Fibroblast of peridontal ligament (primary cell): ENCODE measurements at regions not wholly inside any gene's neighbourhood (a gene's known extent, or its start where the extent isn't known, plus 50 kb on each side); places are given as distances from the start of the nearest gene placed in this dataset.
A peak's percentile ranks its signal among the peaks of the same experiment; 100 is the strongest.

Experiments
- DNase-seq: peaks from one replicate; pipeline ENCODE4 v3.0.0-alpha.2; 2010; ENCODE audit errors: extremely low read depth

DNA sequence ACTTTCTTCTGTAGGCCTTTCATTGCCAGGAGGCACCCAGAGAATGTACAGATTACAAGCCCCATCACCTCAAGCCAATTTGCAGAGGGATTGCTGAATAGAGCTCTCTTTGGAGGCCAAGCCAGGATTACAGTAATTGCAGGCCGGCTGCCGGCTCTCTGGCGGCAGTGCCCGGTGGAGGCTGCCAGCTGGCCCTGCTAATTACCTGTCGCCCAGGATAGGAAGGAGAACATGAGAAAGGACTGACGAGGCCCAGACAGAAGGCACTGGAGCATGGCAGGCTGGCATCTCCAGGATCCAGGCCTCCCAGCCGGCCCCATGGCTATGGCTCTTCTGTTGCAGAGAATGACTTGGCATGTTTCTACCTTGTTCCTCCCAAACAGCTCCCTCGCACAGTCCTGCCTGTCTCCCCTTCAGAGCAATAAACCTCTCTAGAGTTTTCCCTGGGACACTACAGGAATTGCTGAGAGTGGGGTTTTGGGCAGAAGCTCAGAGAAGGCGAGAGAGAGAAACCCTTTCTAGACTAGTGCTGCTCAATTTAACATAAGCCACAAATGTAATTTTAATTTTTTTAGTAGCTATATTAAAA, 273.6 kb upstream of the PROK2 start:
- no peak for DNase-seq

DNA sequence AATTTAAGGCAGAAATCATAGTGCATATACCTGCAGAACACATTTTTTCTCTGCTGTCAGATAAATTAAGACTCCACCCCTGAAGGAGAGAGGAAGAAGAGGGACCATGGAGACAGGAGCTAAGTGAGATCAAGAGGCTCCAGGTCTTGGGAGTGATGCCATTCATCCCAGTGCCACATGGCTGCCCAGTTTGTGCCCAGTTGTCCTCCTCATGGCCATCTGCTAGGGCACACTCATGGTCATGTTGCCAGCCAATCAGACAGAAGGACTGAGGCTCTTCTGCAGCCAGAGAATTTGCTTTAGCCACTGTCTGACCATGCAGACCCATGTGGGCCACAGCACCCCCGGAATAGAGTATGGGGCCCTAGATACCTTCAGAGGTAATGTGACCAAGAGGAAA, 270.5 kb upstream of the PROK2 start:
- no peak for DNase-seq

GRCh38 chr3:72054976-72055375, 270.0 kb upstream of the PROK2 start:
- DNase-seq = no peak

- no peak for DNase-seq
These were observed 268.0 kb upstream of the PROK2 start for GRCh38 chr3:72052841-72053409.

- no peak for DNase-seq
These were observed 265.8 kb upstream of the PROK2 start for GRCh38 chr3:72050771-72051170.

- no peak for DNase-seq
These were observed 265.2 kb upstream of the PROK2 start for GRCh38 chr3:72050048-72050632.

- no peak for DNase-seq
These were observed 264.4 kb upstream of the PROK2 start for GRCh38 chr3:72049300-72049699.

DNA sequence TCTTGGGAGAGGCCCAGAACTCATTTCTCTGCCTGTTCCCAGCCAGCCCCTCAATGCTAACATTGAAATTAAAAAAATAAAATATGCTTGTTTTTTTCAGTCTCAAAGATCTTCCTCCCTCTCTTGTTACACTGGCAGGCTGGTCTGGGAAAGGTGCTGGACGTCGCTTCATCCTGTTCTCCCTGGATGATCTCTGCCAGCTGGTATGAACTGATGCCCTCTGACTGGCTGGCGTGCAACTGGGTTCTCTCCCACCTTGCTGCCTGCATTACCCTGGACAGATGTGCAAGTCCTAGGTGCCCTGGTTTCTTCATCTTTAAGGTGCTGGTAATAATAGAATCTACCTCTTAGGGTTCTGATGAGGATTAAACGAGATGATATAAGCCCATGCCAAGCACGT, 263.9 kb upstream of the PROK2 start:
- DNase-seq = no peak

DNA sequence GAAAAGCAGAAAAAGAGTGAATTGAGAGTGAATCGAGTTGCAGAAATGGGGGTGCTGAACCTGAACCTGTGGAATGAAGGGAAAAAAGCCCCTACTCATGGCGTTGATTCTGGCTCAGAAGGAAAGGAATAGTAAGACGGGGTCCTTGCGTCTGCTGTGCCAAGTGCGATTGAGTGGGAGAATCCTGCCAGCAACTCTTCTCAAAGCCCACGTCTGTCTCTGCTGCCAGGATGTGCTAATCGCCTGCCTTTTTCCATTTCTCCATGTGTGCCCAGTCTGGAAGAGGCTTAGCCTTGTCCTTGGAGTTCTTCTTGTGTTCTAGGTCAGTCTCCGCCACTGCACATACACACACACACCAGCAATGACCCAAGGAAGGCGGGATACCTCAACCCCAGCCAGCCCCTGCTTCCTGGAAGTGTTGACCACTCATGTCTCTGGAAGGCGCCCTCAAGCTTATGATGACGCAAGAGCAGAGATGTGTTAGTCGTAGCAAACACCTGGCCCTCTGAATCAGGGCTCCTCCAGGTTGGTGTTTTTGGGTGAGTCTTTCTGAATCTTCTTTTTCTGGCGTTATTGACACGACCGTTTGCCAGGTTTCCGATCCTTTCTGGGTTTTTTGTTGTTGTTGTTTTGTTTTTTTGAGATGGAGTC, 262.4 kb upstream of the PROK2 start:
- DNase-seq = no peak

GRCh38 chr3:72044231-72044855, 259.4 kb upstream of the PROK2 start:
- DNase-seq = peak; percentile 47

- no peak for DNase-seq
These were observed 258.5 kb upstream of the PROK2 start for GRCh38 chr3:72043204-72044133.

DNA sequence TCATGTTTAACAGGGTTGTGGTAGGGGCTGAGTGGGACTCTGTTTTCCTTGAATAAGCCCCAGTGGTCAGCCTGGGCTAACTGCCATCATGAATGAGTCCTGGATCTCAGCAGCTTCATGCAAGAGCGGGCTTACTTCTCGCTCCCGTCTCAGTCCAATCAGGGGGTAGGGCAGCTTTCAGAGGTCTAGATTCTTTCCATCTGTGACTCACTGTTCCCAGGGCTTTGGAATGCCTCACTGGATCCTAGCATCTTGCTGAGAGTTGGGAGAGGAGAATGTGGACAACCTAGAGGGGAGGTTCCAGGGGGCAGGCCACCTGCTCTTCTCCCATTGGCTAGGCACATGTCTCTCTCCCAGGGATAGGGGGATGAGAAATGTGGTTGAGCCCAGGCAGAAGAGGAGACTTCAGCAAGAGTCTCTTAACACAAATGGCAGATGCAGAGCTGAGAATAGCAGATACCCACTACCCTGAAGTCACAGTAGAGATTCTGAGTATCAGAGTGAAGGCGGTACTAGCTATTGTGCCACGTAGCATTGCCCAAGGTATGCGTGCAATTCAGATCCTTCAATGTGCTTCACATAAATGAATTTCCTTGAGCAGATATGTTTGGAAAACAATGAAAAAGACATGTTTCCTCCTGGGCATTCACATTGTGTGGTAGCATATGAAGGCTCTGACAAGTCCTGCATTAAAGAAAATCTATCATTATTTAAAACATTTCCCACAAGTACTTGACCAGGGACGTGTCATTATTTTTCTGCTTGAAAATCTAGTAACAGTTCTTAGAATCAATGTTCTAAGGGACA, 257.7 kb upstream of the PROK2 start:
- peak; percentile 84 for DNase-seq

DNA sequence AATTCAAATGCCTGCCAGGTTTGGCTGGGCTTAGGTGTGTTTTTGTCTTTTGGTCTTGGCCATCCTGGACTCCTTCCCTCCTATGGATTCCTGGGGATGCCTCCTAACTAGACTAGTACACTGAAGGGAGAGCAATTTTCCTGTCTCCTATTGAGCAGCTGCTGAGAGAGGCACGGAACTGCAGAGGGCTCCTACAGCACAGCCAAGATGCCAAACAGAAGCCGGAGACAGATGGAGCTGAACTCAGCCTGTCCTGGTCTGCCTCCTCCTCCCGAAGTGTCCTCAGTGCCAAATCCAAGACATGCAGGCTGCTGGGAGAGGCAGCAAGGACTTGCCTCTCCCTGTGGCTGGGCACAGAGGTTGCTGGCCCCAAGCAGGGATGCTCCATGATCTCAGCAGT, 256.6 kb upstream of the PROK2 start:
- DNase-seq = peak; percentile 52

GRCh38 chr3:72041076-72041475, 256.1 kb upstream of the PROK2 start:
- DNase-seq = no peak

DNA sequence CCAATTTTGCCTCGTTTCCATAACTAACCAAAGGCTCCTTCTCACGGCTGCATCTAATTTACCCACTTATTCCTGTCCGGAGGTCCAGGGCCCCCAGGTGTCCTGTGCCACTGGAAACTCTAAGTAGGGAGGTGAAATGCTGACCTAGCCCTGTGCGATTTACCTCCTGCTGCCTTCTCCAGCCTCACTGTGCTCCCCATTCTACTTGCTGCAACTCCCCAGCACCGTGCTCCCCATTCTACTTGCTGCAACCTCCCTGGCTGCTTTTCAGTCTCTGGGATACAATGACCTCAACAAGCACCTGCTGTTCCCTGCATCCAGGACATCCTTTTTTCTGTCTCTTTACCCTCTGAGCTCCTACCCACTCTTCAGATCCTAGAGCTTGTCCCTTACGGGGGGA, 254.7 kb upstream of the PROK2 start:
- DNase-seq = no peak

DNA sequence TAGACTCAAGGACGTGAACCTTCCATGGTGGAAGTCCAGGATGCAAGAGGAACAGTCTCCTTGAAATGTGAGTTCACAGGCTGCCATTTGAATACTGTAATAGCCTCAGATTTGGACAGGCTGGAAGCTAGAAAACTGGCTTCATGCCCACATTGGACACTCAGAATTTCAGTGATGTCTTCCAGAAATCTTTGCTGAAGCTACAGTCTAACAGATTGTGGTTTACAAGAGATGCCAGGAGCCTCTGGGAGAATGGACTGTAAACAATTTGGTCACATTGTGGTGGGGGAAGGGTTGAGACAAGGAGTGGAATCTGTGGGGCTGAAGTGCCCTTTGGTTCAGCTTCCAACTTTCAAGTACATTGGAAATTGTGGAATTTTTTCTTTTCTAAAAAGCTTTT, 252.0 kb upstream of the PROK2 start:
- peak; percentile 83 for DNase-seq

DNA sequence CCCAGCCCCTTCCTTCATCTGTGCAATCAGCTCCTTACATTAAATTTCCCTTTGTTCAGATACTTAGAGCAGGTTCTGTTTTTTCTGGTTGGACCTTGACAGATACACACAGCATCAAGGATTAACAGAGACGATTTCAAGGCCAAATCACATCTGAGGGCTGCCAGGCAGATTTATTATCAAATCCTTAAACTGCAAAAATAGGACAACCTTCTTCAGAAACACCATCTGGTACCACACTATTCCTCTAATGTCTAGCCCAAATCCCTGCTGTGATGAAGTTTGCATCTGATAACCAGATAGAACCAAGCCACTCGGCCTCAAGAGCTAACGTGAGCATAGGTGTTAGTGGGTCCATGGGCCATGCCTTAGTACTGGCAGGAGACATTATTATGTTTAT, 250.7 kb upstream of the PROK2 start:
- no peak for DNase-seq

DNA sequence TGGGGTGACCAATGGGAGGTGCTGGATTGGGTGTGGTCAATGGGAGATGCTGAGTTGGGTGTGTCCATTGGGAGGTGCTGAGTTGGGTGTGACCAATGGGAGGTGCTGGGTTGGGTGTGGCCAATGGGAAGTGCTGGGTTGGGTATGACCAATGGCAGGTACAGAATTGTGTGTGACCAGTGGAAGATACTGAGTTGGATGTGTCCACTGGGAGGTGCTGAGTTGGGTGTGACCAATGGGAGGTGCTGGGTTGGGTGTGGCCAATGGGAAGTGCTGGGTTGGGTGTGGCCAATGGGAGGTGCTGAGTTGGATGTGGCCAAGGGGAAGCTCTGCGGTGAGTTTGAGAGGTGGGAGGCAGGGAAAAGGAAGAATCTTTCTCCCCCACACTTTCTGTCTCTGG, 250.0 kb upstream of the PROK2 start:
- no peak for DNase-seq

DNA sequence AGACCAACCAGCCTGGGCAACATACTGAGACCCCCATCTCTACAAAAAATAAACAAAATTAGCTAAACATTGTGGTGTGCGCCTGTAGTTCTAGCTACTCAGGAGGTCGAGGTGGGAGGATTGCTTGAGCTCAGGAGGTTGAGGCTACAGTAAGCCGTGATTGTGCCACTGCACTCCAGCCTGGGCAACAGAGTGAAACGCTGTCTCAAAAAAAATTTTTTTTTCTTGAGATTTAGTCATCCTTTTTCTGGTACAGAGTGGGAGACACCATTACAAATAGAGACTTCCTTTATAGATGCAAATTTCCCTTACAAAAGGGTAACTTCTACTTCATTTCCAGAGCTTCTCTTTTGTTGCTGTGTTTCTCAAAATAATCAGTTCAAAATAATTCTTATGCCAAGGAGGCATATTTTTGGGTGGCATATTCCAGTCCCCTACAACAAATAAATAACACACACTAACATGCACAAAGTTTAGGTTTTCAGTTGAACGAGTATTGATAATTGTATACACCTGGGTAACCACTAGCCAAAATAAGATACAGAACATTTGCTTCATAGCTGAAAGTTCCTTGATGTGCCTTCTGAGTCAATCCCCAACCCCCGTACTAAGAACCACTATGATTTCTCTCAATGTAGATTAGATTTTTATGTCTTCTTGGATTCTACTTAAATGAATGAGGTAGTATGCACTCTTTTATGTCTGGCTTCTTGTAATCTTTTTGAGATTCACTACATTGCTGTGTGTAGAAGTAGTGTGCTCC, 248.9 kb upstream of the PROK2 start:
- no peak for DNase-seq
